ENCODE measurements at regions not wholly inside any gene's neighbourhood (a gene's known extent, or its start where the extent isn't known, plus 50 kb on each side); places are given as distances from the start of the nearest gene placed in this dataset.
"Not testable (repeated sequence)": the region's sequence is repeated elsewhere in the genome, so short reads cannot be mapped to it uniquely, and the experiment has no call there.

GRCh38 chr1:118828038-118828437 is 160.1 kb downstream of the TBX15 start:
- DNase-seq (ENCODE audit: low spot score) = no peak

GRCh38 chr1:118827636-118828035 is 160.5 kb downstream of the TBX15 start:
- no peak for DNase-seq (ENCODE audit: low spot score)

GRCh38 chr1:118827207-118827606 is 160.9 kb downstream of the TBX15 start:
- no peak for DNase-seq (ENCODE audit: low spot score)

- DNase-seq (ENCODE audit: low spot score) = no peak
Observed at GRCh38 chr1:118826669-118827068, 161.5 kb downstream of the TBX15 start.

GRCh38 chr1:118825619-118826018 is 162.5 kb downstream of the TBX15 start:
- DNase-seq (ENCODE audit: low spot score) = no peak

GRCh38 chr1:118821801-118822200 is 166.3 kb downstream of the TBX15 start:
- no peak for DNase-seq (ENCODE audit: low spot score)

GRCh38 chr1:118820864-118821263 is 167.3 kb downstream of the TBX15 start:
- no peak for DNase-seq (ENCODE audit: low spot score)

GRCh38 chr1:118815909-118816308 is 172.2 kb downstream of the TBX15 start:
- DNase-seq (ENCODE audit: low spot score) = no peak

GRCh38 chr1:118812555-118812954 is 175.6 kb downstream of the TBX15 start:
- no peak for DNase-seq (ENCODE audit: low spot score)

- DNase-seq (ENCODE audit: low spot score) = no peak
Observed at GRCh38 chr1:118811156-118811555, 177.0 kb downstream of the TBX15 start.

GRCh38 chr1:118809586-118809985 is 178.6 kb downstream of the TBX15 start:
- DNase-seq (ENCODE audit: low spot score) = no peak

GRCh38 chr1:118803128-118803527 is 185.0 kb downstream of the TBX15 start:
- not testable (repeated sequence) for DNase-seq (ENCODE audit: low spot score)

GRCh38 chr1:118791094-118791691 is 196.9 kb downstream of the TBX15 start:
- DNase-seq (ENCODE audit: low spot score) = no peak

GRCh38 chr1:118788463-118788862 is 199.7 kb downstream of the TBX15 start:
- no peak for DNase-seq (ENCODE audit: low spot score)

- no peak for DNase-seq (ENCODE audit: low spot score)
Observed at GRCh38 chr1:118786454-118787155, 201.5 kb downstream of the TBX15 start.

GRCh38 chr1:118785246-118785645 is 202.9 kb downstream of the TBX15 start:
- no peak for DNase-seq (ENCODE audit: low spot score)

GRCh38 chr1:118783095-118783758 is 204.9 kb downstream of the TBX15 start:
- no peak for DNase-seq (ENCODE audit: low spot score)

- DNase-seq (ENCODE audit: low spot score) = no peak
Observed at GRCh38 chr1:118773656-118774055, 214.5 kb downstream of the TBX15 start.

- no peak for DNase-seq (ENCODE audit: low spot score)
Observed at GRCh38 chr1:118767971-118768370, 220.2 kb downstream of the TBX15 start.

- no peak for DNase-seq (ENCODE audit: low spot score)
Observed at GRCh38 chr1:118753976-118754375, 234.2 kb downstream of the TBX15 start.

GRCh38 chr1:118751166-118751565 is 237.0 kb downstream of the TBX15 start:
- DNase-seq (ENCODE audit: low spot score) = no peak

GRCh38 chr1:118744420-118744819 is 243.7 kb downstream of the TBX15 start:
- no peak for DNase-seq (ENCODE audit: low spot score)

- DNase-seq (ENCODE audit: low spot score) = peak; percentile 49
Observed at GRCh38 chr1:118739501-118739900, 248.6 kb downstream of the TBX15 start.
